OCI-LY3 (cell line): ENCODE measurements at regions not wholly inside any gene's neighbourhood (a gene's known extent, or its start where the extent isn't known, plus 50 kb on each side); places are given as distances from the start of the nearest gene placed in this dataset.

Source experiments
- H2AFZ ChIP-seq: fragments of 200-600, 300-600 bp; shearing (Covaris generic); 2 replicates; pipeline ENCODE4 v1.6.0; 2014; ENCODE audit warnings: antibody characterized with exemption, low read depth, low read length
- H3K27ac ChIP-seq: fragments of 200-600, 300-600 bp; sonication (generic); 2 replicates; pipeline ENCODE4 v1.5.1; 2014; ENCODE audit warnings: mild to moderate bottlenecking, low read length, moderate library complexity, mixed read lengths
- H3K27me3 ChIP-seq: fragments of 200-600, 300-600 bp; sonication (generic); 2 replicates; pipeline ENCODE4 v1.6.1; 2014; ENCODE audit warnings: low read depth, low read length, mixed read lengths
- H3K36me3 ChIP-seq: fragments of 200-600, 300-600 bp; sonication (generic); replicated peaks from 2 replicates; pipeline ENCODE3; 2014; ENCODE audit warnings: low read depth, low read length, mixed read lengths
- H3K4me1 ChIP-seq: fragments of 300-600, 200-600 bp; sonication (generic); 2 replicates; pipeline ENCODE4 v1.6.1; 2014; ENCODE audit warnings: low read length, mixed read lengths
- H3K4me2 ChIP-seq: fragments of 200-600, 300-600 bp; sonication (generic); 2 replicates; pipeline ENCODE4 v1.6.1; 2014; ENCODE audit warnings: low read length, mixed read lengths
- H3K4me3 ChIP-seq: fragments of 300-600, 200-600 bp; sonication (generic); 2 replicates; pipeline ENCODE4 v1.5.1; 2014; ENCODE audit warnings: antibody characterized with exemption, mild to moderate bottlenecking, low read length, moderate library complexity
- H3K79me2 ChIP-seq: fragments of 300-600, 200-600 bp; shearing (Covaris generic); 2 replicates; pipeline ENCODE4 v1.6.1; 2014; ENCODE audit warnings: mild to moderate bottlenecking, low read length, mixed read lengths
- H3K9ac ChIP-seq: fragments of 300-600, 200-600 bp; shearing (Covaris generic); 2 replicates; pipeline ENCODE4 v1.6.0; 2014; ENCODE audit warnings: mild to moderate bottlenecking, low read length, moderate library complexity
- H3K9me3 ChIP-seq: fragments of 200-600, 300-600 bp; shearing (Covaris generic); 2 replicates; pipeline ENCODE4 v1.6.1; 2014; ENCODE audit warnings: low read length, mixed read lengths; ENCODE audit not compliant: insufficient read depth
- H4K20me1 ChIP-seq: fragments of 200-600, 300-600 bp; sonication (generic); 2 replicates; pipeline ENCODE4 v1.6.1; 2016; ENCODE audit warnings: low read length, mixed read lengths; ENCODE audit not compliant: insufficient read depth
- EZH2phosphoT487 ChIP-seq: fragments of 200-600 bp; shearing (Covaris generic); IDR thresholded peaks from 2 replicates; pipeline ENCODE4 v1.6.1; 2018; ENCODE audit warnings: antibody characterized with exemption, mixed run types, low read depth
- TF ChIP-seq, protein P1 (sequence below): fragments of 200-600, 300-600 bp; sonication (generic); IDR thresholded peaks from 2 replicates; pipeline ENCODE4 v1.5.1; 2014; ENCODE audit warnings: antibody characterized with exemption, low read length, low read depth

DNA sequence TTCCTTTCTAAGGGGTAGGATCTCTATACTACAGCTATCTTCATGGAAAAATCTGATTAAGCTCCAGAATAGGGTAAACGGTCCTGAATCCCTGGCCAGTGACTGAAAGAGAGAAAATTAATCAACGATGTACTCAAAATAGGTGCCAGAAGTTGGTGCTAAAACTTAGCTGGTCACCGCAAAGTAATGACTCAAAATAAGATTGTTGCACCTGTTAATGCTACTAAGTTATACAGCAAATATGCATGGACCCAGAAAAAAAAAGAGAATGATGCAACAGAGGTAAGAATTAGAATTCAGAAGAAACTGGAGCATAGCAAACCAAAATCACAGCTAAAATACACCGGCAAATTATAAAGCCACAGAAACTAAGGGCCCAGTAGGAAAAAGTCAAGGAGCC is 239.7 kb upstream of the FAM241A start:
- no peak overlapping the region for H3K9ac ChIP-seq
- no peaks in the 10 kb centered on the region for H4K20me1 ChIP-seq
- H3K4me2 ChIP-seq: peak overlapping the region; percentile 50
- no peaks in the 10 kb centered on the region for H3K27me3 ChIP-seq
- peaks cover 19% of the 10 kb centered on the region for H3K4me1 ChIP-seq
- H3K36me3 ChIP-seq: no peaks in the 10 kb centered on the region
- H3K9me3 ChIP-seq: no peaks in the 10 kb centered on the region
- no peaks in the 10 kb centered on the region for H3K79me2 ChIP-seq
- TF ChIP-seq, protein P1, sequence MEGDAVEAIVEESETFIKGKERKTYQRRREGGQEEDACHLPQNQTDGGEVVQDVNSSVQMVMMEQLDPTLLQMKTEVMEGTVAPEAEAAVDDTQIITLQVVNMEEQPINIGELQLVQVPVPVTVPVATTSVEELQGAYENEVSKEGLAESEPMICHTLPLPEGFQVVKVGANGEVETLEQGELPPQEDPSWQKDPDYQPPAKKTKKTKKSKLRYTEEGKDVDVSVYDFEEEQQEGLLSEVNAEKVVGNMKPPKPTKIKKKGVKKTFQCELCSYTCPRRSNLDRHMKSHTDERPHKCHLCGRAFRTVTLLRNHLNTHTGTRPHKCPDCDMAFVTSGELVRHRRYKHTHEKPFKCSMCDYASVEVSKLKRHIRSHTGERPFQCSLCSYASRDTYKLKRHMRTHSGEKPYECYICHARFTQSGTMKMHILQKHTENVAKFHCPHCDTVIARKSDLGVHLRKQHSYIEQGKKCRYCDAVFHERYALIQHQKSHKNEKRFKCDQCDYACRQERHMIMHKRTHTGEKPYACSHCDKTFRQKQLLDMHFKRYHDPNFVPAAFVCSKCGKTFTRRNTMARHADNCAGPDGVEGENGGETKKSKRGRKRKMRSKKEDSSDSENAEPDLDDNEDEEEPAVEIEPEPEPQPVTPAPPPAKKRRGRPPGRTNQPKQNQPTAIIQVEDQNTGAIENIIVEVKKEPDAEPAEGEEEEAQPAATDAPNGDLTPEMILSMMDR: no peak
- no peak for TF ChIP-seq EZH2phosphoT487
- no peak overlapping the region for H2AFZ ChIP-seq
- 0 out of 2 replicates have a peak overlapping the region, but pooled peaks have one; percentile 11 for H3K4me3 ChIP-seq
- H3K27ac ChIP-seq: peak overlapping the region; percentile 22; the same call in 1 of the 2 replicates

DNA sequence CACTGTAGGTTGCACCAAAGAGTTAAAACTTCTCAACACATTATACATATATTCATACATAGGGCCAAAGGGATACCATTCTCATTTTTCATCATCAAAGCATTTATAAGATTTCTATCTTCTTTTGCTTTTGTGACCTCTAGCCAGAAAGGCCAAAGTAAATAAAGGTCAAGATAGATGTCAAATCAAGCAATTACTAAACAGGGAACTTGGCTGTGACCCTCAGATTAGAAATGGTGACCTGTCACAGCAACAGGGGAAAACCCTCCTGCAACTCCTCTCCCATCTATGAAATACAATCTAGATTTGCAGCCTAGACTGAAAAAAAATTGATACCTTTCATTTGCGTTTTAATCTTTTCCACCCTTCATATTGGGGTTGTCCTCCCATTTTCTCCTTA is 225.6 kb upstream of the FAM241A start:
- H3K79me2 ChIP-seq: no peaks in the 10 kb centered on the region
- H4K20me1 ChIP-seq: no peaks in the 10 kb centered on the region
- H3K27me3 ChIP-seq: no peaks in the 10 kb centered on the region
- H3K9me3 ChIP-seq: no peaks in the 10 kb centered on the region
- no peak overlapping the region for H3K27ac ChIP-seq
- no peak overlapping the region for H3K4me2 ChIP-seq
- H3K4me3 ChIP-seq: no peak overlapping the region
- H2AFZ ChIP-seq: no peak overlapping the region
- no peaks in the 10 kb centered on the region for H3K36me3 ChIP-seq
- TF ChIP-seq, protein P1: no peak
- TF ChIP-seq EZH2phosphoT487: no peak
- H3K4me1 ChIP-seq: no peaks in the 10 kb centered on the region
- no peak overlapping the region for H3K9ac ChIP-seq

DNA sequence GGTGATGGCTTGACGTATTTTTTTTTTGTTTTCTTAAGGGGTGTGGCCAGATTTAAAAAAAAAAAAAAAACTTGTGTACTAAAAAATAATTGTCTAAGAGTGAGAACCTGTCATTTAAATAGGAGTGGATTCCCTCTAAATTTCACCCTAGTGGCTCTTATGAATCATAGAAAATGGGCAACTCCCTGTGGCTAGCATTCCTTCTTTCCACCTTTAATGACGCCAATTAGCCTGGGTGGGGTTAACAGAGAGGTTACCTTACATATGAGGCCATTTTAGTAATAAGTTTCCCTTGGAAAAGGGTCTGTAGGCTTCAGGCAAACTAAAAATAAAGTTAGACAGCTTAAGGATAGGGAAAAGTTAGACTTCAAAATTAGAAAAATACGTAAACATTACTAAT is 223.5 kb upstream of the FAM241A start:
- Histone ChIP-seq H2AFZ (no peak overlapping the region), H3K27ac (no peak overlapping the region), H3K4me2 (no peak overlapping the region), H3K79me2 (no peaks in the 10 kb centered on the region), H4K20me1 (no peaks in the 10 kb centered on the region), H3K4me1 (no peaks in the 10 kb centered on the region), H3K9ac (no peak overlapping the region), H3K27me3 (no peaks in the 10 kb centered on the region), H3K4me3 (no peak overlapping the region), H3K9me3 (no peaks in the 10 kb centered on the region), H3K36me3 (no peaks in the 10 kb centered on the region)
- TF ChIP-seq, protein P1: no peak
- TF ChIP-seq EZH2phosphoT487: no peak

DNA sequence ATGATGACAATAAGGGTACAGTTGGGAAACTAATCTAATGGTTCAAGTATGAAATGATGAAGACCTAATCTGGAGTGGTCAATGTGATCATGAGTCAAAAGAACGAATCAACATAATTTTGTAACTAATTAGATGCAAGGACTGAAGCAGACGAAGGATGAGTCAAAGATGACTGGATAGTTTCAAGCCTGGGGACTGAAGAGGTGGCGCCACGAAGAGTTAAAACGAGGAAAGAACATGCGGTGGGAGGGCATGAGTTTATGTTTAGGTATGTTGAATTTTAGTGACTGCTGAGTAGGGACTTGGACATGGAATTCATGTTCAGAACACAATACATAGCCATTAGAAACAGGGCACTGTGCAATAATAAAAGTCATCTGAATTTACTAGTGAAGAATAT is 221.5 kb upstream of the FAM241A start:
- TF ChIP-seq, protein P1: no peak
- TF ChIP-seq EZH2phosphoT487: no peak
- Histone ChIP-seq H3K79me2 (no peaks in the 10 kb centered on the region), H3K9ac (no peak overlapping the region), H3K4me1 (no peaks in the 10 kb centered on the region), H3K9me3 (no peaks in the 10 kb centered on the region), H3K27ac (no peak overlapping the region), H2AFZ (no peak overlapping the region), H3K27me3 (no peaks in the 10 kb centered on the region), H3K36me3 (no peaks in the 10 kb centered on the region), H3K4me2 (no peak overlapping the region), H3K4me3 (no peak overlapping the region), H4K20me1 (no peaks in the 10 kb centered on the region)
